B cell (primary cell): ENCODE measurements at regions not wholly inside any gene's neighbourhood (a gene's known extent, or its start where the extent isn't known, plus 50 kb on each side); places are given as distances from the start of the nearest gene placed in this dataset.

Experiments used
- ATAC-seq: fragments of 200-7000 bp; cut with Tn5 transposase; one replicate; pipeline ENCODE4 v1.10.0; 2021; ENCODE audit warnings: low read depth, mild to moderate bottlenecking, moderate number of reproducible peaks, moderate library complexity
- CTCF ChIA-PET: fragments of 350-600 bp; sonication (Branson Sonifier 250); formaldehyde crosslinking; loops from one replicate; lab custom pipeline; 2021; ENCODE audit warnings: antibody characterized with exemption, inconsistent platforms; lab: Charles Lee
- POLR2A ChIA-PET: fragments of 350-600 bp; sonication (Branson Sonifier 250); formaldehyde crosslinking; loops from one replicate; lab custom pipeline; 2021; ENCODE audit warnings: antibody characterized with exemption; lab: Charles Lee
- DNase-seq: peaks from one replicate; pipeline ENCODE4 v3.0.0; 2013
- H2AFZ ChIP-seq: 2 replicates; pipeline ENCODE4 v1.6.1; 2012; ENCODE audit warnings: mild to moderate bottlenecking, low read depth, low read length; ENCODE audit not compliant: insufficient read depth, poor library complexity, severe bottlenecking
- H3K27ac ChIP-seq, 2 donors: 1 replicate in 1 of 2; 2 replicates in 1 of 2; pipeline ENCODE4 v1.5.1; 2012 to 2013; ENCODE audit warnings: low read length in 2 of 2, mild to moderate bottlenecking in 2 of 2, moderate library complexity in 1 of 2
- H3K27me3 ChIP-seq, 4 experiments: fragments of 200-600 bp in 1 of 4; sonication (generic) in 1 of 4; replicated peaks in 1 of 4; 1 replicate in 2 of 4; 2 replicates in 2 of 4; pipeline versions ENCODE4 v1.6.1 to v1.7.0; 2013 to 2016; ENCODE audit warnings: low read length in 3 of 4, mild to moderate bottlenecking in 2 of 4, mixed read lengths in 1 of 4, moderate library complexity in 1 of 4; ENCODE audit not compliant: insufficient read depth in 4 of 4, control insufficient read depth in 3 of 4; ENCODE audit errors: control extremely low read depth in 1 of 4
- H3K36me3 ChIP-seq, 2 experiments: replicated peaks in 1 of 2; 1 replicate in 1 of 2; 2 replicates in 1 of 2; pipeline versions ENCODE4 v1.6.1 to v1.7.1; 2013; ENCODE audit warnings: low read length in 1 of 2; ENCODE audit not compliant: insufficient read depth in 2 of 2, control insufficient read depth in 1 of 2; ENCODE audit errors: control extremely low read depth in 1 of 2, extremely low read depth in 1 of 2
- H3K4me1 ChIP-seq, 2 donors: fragments of 200-600 bp in 1 of 2; sonication (generic) in 1 of 2; 1 replicate in 1 of 2; 2 replicates in 1 of 2; pipeline versions ENCODE4 v1.5.1 to v1.6.1; 2013 to 2017; ENCODE audit warnings: low read length in 2 of 2; ENCODE audit not compliant: control insufficient read depth in 2 of 2, insufficient read depth in 2 of 2
- H3K4me2 ChIP-seq: replicated peaks from 2 replicates; pipeline ENCODE3; 2012; ENCODE audit warnings: mild to moderate bottlenecking, low read depth, low read length; ENCODE audit not compliant: poor library complexity, severe bottlenecking
- H3K4me3 ChIP-seq, 5 experiments: fragments of 200-600 bp in 1 of 5; sonication (generic) in 1 of 5; 1 replicate in 3 of 5; 2 replicates in 2 of 5; pipeline versions ENCODE4 v1.5.1 to v1.7.0; 2011 to 2016; ENCODE audit warnings: low read length in 4 of 5, mild to moderate bottlenecking in 4 of 5, low read depth in 2 of 5, control low read depth in 1 of 5, moderate library complexity in 1 of 5; ENCODE audit not compliant: insufficient read depth in 1 of 5; ENCODE audit errors: control extremely low read depth in 1 of 5, extremely low read depth in 1 of 5
- H3K79me2 ChIP-seq: fragments of 200-600 bp; sonication (generic); one replicate; pipeline ENCODE4 v1.6.0; 2016; ENCODE audit warnings: low read length; ENCODE audit not compliant: control insufficient read depth, insufficient read depth
- H3K9ac ChIP-seq: fragments of 200-600 bp; sonication (generic); 2 replicates; pipeline ENCODE4 v1.6.1; 2017; ENCODE audit warnings: mild to moderate bottlenecking, low read length, moderate library complexity
- H3K9me3 ChIP-seq, 3 donors: one replicate each; pipeline versions ENCODE4 v1.6.1 to v1.7.1; 2013; ENCODE audit warnings: low read length in 2 of 3; ENCODE audit not compliant: control insufficient read depth in 2 of 3, insufficient read depth in 1 of 3; ENCODE audit errors: control extremely low read depth in 1 of 3
- H4K20me1 ChIP-seq: 2 replicates; pipeline ENCODE4 v1.6.0; 2012; ENCODE audit warnings: mild to moderate bottlenecking, low read length; ENCODE audit not compliant: insufficient read depth, control insufficient read depth, poor library complexity, severe bottlenecking
- H3K27ac Mint-ChIP-seq: one replicate; pipeline ENCODE4 v1.8.0; 2021; ENCODE audit warnings: mixed read lengths
- H3K27me3 Mint-ChIP-seq: one replicate; pipeline ENCODE4 v1.8.0; 2021; ENCODE audit warnings: mixed read lengths
- H3K4me1 Mint-ChIP-seq: one replicate; pipeline ENCODE4 v1.8.0; 2021; ENCODE audit warnings: mixed read lengths
- H3K4me3 Mint-ChIP-seq: one replicate; pipeline ENCODE4 v1.8.0; 2021; ENCODE audit warnings: mixed read lengths
- H3K9me3 Mint-ChIP-seq: one replicate; pipeline ENCODE4 v1.8.0; 2022; ENCODE audit warnings: mixed read lengths; ENCODE audit not compliant: insufficient read depth
- EZH2 ChIP-seq: IDR thresholded peaks from 2 replicates; pipeline ENCODE4 v1.6.1; 2012; ENCODE audit warnings: borderline replicate concordance, low read depth, mild to moderate bottlenecking, moderate library complexity, low read length; ENCODE audit not compliant: insufficient read depth, poor library complexity, severe bottlenecking
- WGBS: methylation state at CpG from one replicate; pipeline ENCODE4 v1.1.5; 2013; ENCODE audit warnings: missing lambda C conversion rate; ENCODE audit not compliant: insufficient coverage; 5-methylcytosine and 5-hydroxymethylcytosine counted together
- intact Hi-C: fragments of 100-400 bp; cut with micrococcal nuclease; formaldehyde crosslinking; loops from one replicate; pipeline ENCODE4 v1.10.0; 2022
- TF ChIP-seq, protein P1 (sequence below): fragments of 200-600 bp; IDR thresholded peaks from one replicate; pipeline ENCODE4 v1.8.0; 2022; ENCODE audit warnings: antibody characterized with exemption, mild to moderate bottlenecking

- H3K9ac ChIP-seq, result no peak overlapping the region
- H3K36me3 ChIP-seq, result no peaks in the 10 kb centered on the region
- Mint-ChIP-seq H3K27ac (no peak overlapping the region), H3K4me1 (no peaks in the 10 kb centered on the region), H3K4me3 (no peak overlapping the region), H3K27me3 (no peaks in the 10 kb centered on the region), H3K9me3 (peaks cover 13% of the 10 kb centered on the region)
- no peaks in the 10 kb centered on the region for H4K20me1 ChIP-seq
- ChIA-PET CTCF (no interaction called here), POLR2A (no interaction called here)
- no peak overlapping the region for H2AFZ ChIP-seq
- intact Hi-C loops, result no loop called here
- TF ChIP-seq EZH2, result no peak
- TF ChIP-seq, protein P1, sequence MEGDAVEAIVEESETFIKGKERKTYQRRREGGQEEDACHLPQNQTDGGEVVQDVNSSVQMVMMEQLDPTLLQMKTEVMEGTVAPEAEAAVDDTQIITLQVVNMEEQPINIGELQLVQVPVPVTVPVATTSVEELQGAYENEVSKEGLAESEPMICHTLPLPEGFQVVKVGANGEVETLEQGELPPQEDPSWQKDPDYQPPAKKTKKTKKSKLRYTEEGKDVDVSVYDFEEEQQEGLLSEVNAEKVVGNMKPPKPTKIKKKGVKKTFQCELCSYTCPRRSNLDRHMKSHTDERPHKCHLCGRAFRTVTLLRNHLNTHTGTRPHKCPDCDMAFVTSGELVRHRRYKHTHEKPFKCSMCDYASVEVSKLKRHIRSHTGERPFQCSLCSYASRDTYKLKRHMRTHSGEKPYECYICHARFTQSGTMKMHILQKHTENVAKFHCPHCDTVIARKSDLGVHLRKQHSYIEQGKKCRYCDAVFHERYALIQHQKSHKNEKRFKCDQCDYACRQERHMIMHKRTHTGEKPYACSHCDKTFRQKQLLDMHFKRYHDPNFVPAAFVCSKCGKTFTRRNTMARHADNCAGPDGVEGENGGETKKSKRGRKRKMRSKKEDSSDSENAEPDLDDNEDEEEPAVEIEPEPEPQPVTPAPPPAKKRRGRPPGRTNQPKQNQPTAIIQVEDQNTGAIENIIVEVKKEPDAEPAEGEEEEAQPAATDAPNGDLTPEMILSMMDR, result no peak
- no peak overlapping the region for H3K4me2 ChIP-seq
- no peaks in the 10 kb centered on the region for H3K27me3 ChIP-seq
- ATAC-seq (no peak), DNase-seq (no peak)
- H3K79me2 ChIP-seq, result no peaks in the 10 kb centered on the region
- H3K27ac ChIP-seq, result no peak overlapping the region
- 100% methylated on average over 2 of the region's 2 CpGs for WGBS
- no peaks in the 10 kb centered on the region for H3K4me1 ChIP-seq
- peaks cover 0 to 2% (median 0%) of the 10 kb centered on the region in 3 donors for H3K9me3 ChIP-seq
- no peak overlapping the region for H3K4me3 ChIP-seq
Measured at GRCh38 chr6:78511009-78511408, 356.3 kb upstream of the IRAK1BP1 start.

- Histone ChIP-seq H3K9me3 (no peaks in the 10 kb centered on the region), H3K79me2 (no peaks in the 10 kb centered on the region), H3K9ac (no peak overlapping the region), H2AFZ (no peak overlapping the region), H3K4me2 (no peak overlapping the region), H3K27me3 (no peaks in the 10 kb centered on the region), H4K20me1 (no peaks in the 10 kb centered on the region), H3K36me3 (no peaks in the 10 kb centered on the region), H3K4me1 (no peaks in the 10 kb centered on the region), H3K27ac (no peak overlapping the region), H3K4me3 (no peak overlapping the region)
- Mint-ChIP-seq H3K27me3 (no peaks in the 10 kb centered on the region), H3K27ac (no peak overlapping the region), H3K4me3 (no peak overlapping the region), H3K4me1 (no peaks in the 10 kb centered on the region), H3K9me3 (peaks cover 6% of the 10 kb centered on the region)
- no peak for DNase-seq
- TF ChIP-seq EZH2, result no peak
- TF ChIP-seq, protein P1, result no peak
- no peak for ATAC-seq
- POLR2A ChIA-PET, result no interaction called here
- 38% methylated on average over 1 of the region's 2 CpGs for WGBS
- intact Hi-C loops, result no loop called here
- CTCF ChIA-PET, result no interaction called here
Measured at GRCh38 chr6:78513856-78514255, 353.5 kb upstream of the IRAK1BP1 start.
